ENCODE measurements at regions not wholly inside any gene's neighbourhood (a gene's known extent, or its start where the extent isn't known, plus 50 kb on each side); places are given as distances from the start of the nearest gene placed in this dataset.

- Histone ChIP-seq H4K20me1 (ENCODE audit: low read depth, low read length) (no peaks in the 10 kb centered on the region), H3K4me2 (ENCODE audit: low read depth, low read length, poor library complexity, severe bottlenecking) (no peak overlapping the region), H3K9ac (ENCODE audit: low read length) (no peak overlapping the region), H3K27ac (ENCODE audit: low read depth, low read length) (no peak overlapping the region), H3K27me3 (ENCODE audit: low read length) (no peaks in the 10 kb centered on the region), H3F3A (ENCODE audit: insufficient read depth) (no peaks in the 10 kb centered on the region), H3K36me3 (ENCODE audit: low read length) (no peaks in the 10 kb centered on the region), H3K9me2 (replicated peaks; ENCODE audit: insufficient read depth, low read length) (no peaks in the 10 kb centered on the region), H3K4me3 (ENCODE audit: insufficient read depth, low read length, poor library complexity, severe bottlenecking) (no peak overlapping the region), H2AFZ (ENCODE audit: low read depth, low read length, severe bottlenecking) (no peak overlapping the region), H3K79me2 (ENCODE audit: insufficient read depth, low read length) (no peaks in the 10 kb centered on the region), H3K9me3 (ENCODE audit: insufficient read depth, low read length) (no peaks in the 10 kb centered on the region)
- TF ChIP-seq CTCF (IDR thresholded peaks at IDR 0.05; ENCODE audit: insufficient read depth, low read length, poor library complexity, severe bottlenecking), result no peak
- TF ChIP-seq EZH2phosphoT487 (conservative IDR thresholded peaks at IDR 0.05; ENCODE audit: low read length), result no peak
Measured at GRCh38 chr14:39807271-39807670, 375.0 kb upstream of the FBXO33 start.

- Histone ChIP-seq H3K36me3 (ENCODE audit: low read length) (no peaks in the 10 kb centered on the region), H3K4me2 (ENCODE audit: low read depth, low read length, poor library complexity, severe bottlenecking) (no peak overlapping the region)
Measured at GRCh38 chr14:39784461-39784860, 352.2 kb upstream of the FBXO33 start.

GRCh38 chr14:39781466-39781865, 349.2 kb upstream of the FBXO33 start:
- Histone ChIP-seq H3K4me2 (ENCODE audit: low read depth, low read length, poor library complexity, severe bottlenecking) (no peak overlapping the region), H3K79me2 (ENCODE audit: insufficient read depth, low read length) (no peaks in the 10 kb centered on the region), H3K9me3 (ENCODE audit: insufficient read depth, low read length) (no peaks in the 10 kb centered on the region), H3K9me2 (replicated peaks; ENCODE audit: insufficient read depth, low read length) (no peaks in the 10 kb centered on the region), H3F3A (ENCODE audit: insufficient read depth) (no peaks in the 10 kb centered on the region), H4K20me1 (ENCODE audit: low read depth, low read length) (no peaks in the 10 kb centered on the region), H3K36me3 (ENCODE audit: low read length) (no peaks in the 10 kb centered on the region), H2AFZ (ENCODE audit: low read depth, low read length, severe bottlenecking) (no peak overlapping the region), H3K27me3 (ENCODE audit: low read length) (no peaks in the 10 kb centered on the region), H3K27ac (ENCODE audit: low read depth, low read length) (no peak overlapping the region), H3K4me3 (ENCODE audit: insufficient read depth, low read length, poor library complexity, severe bottlenecking) (no peak overlapping the region), H3K9ac (ENCODE audit: low read length) (no peak overlapping the region)
- TF ChIP-seq EZH2phosphoT487 (conservative IDR thresholded peaks at IDR 0.05; ENCODE audit: low read length) (no peak), CTCF (IDR thresholded peaks at IDR 0.05; ENCODE audit: insufficient read depth, low read length, poor library complexity, severe bottlenecking) (no peak)

More at GRCh38 chr14:39784461-39784860, 352.2 kb upstream of the FBXO33 start:
- Histone ChIP-seq H3K9me3 (ENCODE audit: insufficient read depth, low read length) (no peaks in the 10 kb centered on the region), H3K9me2 (replicated peaks; ENCODE audit: insufficient read depth, low read length) (no peaks in the 10 kb centered on the region), H2AFZ (ENCODE audit: low read depth, low read length, severe bottlenecking) (no peak overlapping the region), H3K27ac (ENCODE audit: low read depth, low read length) (no peak overlapping the region), H3K9ac (ENCODE audit: low read length) (no peak overlapping the region), H3K79me2 (ENCODE audit: insufficient read depth, low read length) (no peaks in the 10 kb centered on the region), H4K20me1 (ENCODE audit: low read depth, low read length) (no peaks in the 10 kb centered on the region), H3F3A (ENCODE audit: insufficient read depth) (no peaks in the 10 kb centered on the region), H3K27me3 (ENCODE audit: low read length) (no peaks in the 10 kb centered on the region), H3K4me3 (ENCODE audit: insufficient read depth, low read length, poor library complexity, severe bottlenecking) (no peak overlapping the region)
- no peak for TF ChIP-seq EZH2phosphoT487 (conservative IDR thresholded peaks at IDR 0.05; ENCODE audit: low read length)
- no peak for TF ChIP-seq CTCF (IDR thresholded peaks at IDR 0.05; ENCODE audit: insufficient read depth, low read length, poor library complexity, severe bottlenecking)
